ENCODE measurements at regions not wholly inside any gene's neighbourhood (a gene's known extent, or its start where the extent isn't known, plus 50 kb on each side); places are given as distances from the start of the nearest gene placed in this dataset.

DNA sequence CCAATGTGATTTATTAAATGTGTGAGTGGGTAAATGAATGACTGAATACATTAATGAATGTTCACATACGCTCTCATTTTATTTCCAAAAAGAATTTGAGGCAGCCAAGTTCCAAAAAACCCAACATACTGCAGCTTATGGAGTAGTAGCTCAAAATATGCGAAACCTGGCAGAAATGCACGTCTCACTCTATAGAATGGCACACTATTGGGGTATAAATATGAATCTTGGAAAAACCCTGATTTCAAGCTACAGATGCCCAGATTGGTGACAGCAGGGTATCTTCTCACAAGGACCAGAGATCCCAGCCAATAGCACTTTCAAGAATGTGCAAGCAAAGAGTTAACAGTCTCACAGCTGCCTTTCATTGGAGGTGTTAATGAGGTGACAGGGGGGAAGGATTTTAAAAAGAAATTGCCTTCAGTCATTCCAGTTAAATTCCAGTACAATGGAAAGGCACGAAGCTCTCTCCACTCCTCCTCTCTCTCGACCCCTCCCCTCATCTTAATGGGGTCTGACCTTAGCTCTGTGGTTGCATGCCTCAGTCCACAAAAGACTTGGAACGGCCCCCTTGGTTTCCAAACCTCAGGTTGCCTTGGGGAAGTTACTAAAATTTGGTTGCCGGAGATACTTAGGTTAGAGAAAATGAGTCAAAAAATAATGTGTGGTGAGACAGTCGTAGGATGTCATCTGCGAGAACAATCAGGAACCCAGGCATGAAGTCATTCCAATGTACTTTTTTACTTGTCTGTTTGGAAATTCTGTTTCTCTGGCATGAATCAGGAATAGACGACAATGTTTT lies 307.4 kb downstream of the NFIB start:
- no peaks in the 10 kb centered on the region for H3K4me1 ChIP-seq (ENCODE audit: control insufficient read depth, insufficient read depth, low read length)
- no peak for ATAC-seq

DNA sequence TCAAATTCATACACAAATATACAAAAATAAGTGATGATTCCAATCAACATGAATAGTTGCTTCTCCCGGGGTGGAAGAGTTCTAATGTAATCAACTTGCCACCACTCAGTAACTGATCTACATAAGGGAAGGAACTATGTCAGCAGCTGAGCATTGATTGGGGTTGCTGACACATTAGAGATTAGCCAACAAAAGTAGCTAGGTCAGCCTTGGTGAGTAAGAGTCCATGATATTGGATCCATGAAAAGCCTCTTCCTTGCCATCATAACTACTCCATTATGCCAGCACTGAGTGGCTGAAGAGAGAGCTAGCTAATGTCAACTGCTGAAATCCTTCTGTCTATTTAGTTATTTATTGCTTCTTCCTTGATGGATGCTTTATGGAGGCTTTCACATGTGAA lies 309.8 kb downstream of the NFIB start:
- H3K36me3 ChIP-seq (ENCODE audit: control insufficient read depth, insufficient read depth, low read length): no peaks in the 10 kb centered on the region
- ATAC-seq: no peak
- no peaks in the 10 kb centered on the region for H3K9me3 ChIP-seq (ENCODE audit: control insufficient read depth, insufficient read depth, low read depth, low read length)
- CTCF ChIA-PET: no interaction called here
- H3K27me3 ChIP-seq (ENCODE audit: control insufficient read depth, insufficient read depth, low read length): no peaks in the 10 kb centered on the region
- H3K4me3 ChIP-seq (ENCODE audit: low read depth in 2 of 2, low read length in 2 of 2): no peak overlapping the region
- no peaks in the 10 kb centered on the region for H3K4me1 ChIP-seq (ENCODE audit: control insufficient read depth, insufficient read depth, low read length)
- TF ChIP-seq POLR2AphosphoS5 (IDR thresholded peaks at IDR 0.05; ENCODE audit: low read depth, low read length) (no peak), TCF7L2 (IDR thresholded peaks at IDR 0.05; ENCODE audit: low read depth, low read length) (no peak), SIN3A (IDR thresholded peaks at IDR 0.05; ENCODE audit: borderline replicate concordance, insufficient read depth, low read depth, low read length) (no peak)
- TF ChIP-seq, protein P1, sequence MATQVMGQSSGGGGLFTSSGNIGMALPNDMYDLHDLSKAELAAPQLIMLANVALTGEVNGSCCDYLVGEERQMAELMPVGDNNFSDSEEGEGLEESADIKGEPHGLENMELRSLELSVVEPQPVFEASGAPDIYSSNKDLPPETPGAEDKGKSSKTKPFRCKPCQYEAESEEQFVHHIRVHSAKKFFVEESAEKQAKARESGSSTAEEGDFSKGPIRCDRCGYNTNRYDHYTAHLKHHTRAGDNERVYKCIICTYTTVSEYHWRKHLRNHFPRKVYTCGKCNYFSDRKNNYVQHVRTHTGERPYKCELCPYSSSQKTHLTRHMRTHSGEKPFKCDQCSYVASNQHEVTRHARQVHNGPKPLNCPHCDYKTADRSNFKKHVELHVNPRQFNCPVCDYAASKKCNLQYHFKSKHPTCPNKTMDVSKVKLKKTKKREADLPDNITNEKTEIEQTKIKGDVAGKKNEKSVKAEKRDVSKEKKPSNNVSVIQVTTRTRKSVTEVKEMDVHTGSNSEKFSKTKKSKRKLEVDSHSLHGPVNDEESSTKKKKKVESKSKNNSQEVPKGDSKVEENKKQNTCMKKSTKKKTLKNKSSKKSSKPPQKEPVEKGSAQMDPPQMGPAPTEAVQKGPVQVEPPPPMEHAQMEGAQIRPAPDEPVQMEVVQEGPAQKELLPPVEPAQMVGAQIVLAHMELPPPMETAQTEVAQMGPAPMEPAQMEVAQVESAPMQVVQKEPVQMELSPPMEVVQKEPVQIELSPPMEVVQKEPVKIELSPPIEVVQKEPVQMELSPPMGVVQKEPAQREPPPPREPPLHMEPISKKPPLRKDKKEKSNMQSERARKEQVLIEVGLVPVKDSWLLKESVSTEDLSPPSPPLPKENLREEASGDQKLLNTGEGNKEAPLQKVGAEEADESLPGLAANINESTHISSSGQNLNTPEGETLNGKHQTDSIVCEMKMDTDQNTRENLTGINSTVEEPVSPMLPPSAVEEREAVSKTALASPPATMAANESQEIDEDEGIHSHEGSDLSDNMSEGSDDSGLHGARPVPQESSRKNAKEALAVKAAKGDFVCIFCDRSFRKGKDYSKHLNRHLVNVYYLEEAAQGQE (IDR thresholded peaks at IDR 0.05; ENCODE audit: insufficient read depth in 1 of 2, low read depth in 2 of 2, low read length in 1 of 2): no peak
- TF ChIP-seq, protein P2, sequence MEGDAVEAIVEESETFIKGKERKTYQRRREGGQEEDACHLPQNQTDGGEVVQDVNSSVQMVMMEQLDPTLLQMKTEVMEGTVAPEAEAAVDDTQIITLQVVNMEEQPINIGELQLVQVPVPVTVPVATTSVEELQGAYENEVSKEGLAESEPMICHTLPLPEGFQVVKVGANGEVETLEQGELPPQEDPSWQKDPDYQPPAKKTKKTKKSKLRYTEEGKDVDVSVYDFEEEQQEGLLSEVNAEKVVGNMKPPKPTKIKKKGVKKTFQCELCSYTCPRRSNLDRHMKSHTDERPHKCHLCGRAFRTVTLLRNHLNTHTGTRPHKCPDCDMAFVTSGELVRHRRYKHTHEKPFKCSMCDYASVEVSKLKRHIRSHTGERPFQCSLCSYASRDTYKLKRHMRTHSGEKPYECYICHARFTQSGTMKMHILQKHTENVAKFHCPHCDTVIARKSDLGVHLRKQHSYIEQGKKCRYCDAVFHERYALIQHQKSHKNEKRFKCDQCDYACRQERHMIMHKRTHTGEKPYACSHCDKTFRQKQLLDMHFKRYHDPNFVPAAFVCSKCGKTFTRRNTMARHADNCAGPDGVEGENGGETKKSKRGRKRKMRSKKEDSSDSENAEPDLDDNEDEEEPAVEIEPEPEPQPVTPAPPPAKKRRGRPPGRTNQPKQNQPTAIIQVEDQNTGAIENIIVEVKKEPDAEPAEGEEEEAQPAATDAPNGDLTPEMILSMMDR (IDR thresholded peaks at IDR 0.05): no peak
- H3K27ac ChIP-seq (ENCODE audit: low read length): no peak overlapping the region
- in situ Hi-C loops (cut with HindIII; ENCODE audit: low pct_unique_long_range_greater_than_20kb, low sequenced_read_pairs) (no loop called here), intact Hi-C loops (cut with micrococcal nuclease; ENCODE audit: unreplicated experiment) (no loop called here)
- POLR2A ChIA-PET: no interaction called here
- no TSS peak for BruUV-seq (replicated peaks)
- DNase-seq (ENCODE audit: low read depth, low spot score): no peak

More for the DNA sequence above, 307.4 kb downstream of the NFIB start:
- H3K36me3 ChIP-seq (ENCODE audit: control insufficient read depth, insufficient read depth, low read length): no peaks in the 10 kb centered on the region
- H3K4me3 ChIP-seq (ENCODE audit: low read depth in 2 of 2, low read length in 2 of 2): no peak overlapping the region
- no peaks in the 10 kb centered on the region for H3K27me3 ChIP-seq (ENCODE audit: control insufficient read depth, insufficient read depth, low read length)
- ChIA-PET POLR2A (interaction anchor here (0.5 kb wide), 1 partner anchor 807 kb away, joined by 7 read pairs; no protein-coding TSS in a partner anchor), CTCF (no interaction called here)
- no peak for DNase-seq (ENCODE audit: low read depth, low spot score)
- no TSS peak for BruUV-seq (replicated peaks)
- intact Hi-C loops (cut with micrococcal nuclease; ENCODE audit: unreplicated experiment): no loop called here
- in situ Hi-C loops (cut with HindIII; ENCODE audit: low pct_unique_long_range_greater_than_20kb, low sequenced_read_pairs): no loop called here
- TF ChIP-seq, protein P2 (IDR thresholded peaks at IDR 0.05): no peak
- TF ChIP-seq, protein P1 (IDR thresholded peaks at IDR 0.05; ENCODE audit: insufficient read depth in 1 of 2, low read depth in 2 of 2, low read length in 1 of 2): no peak
- TF ChIP-seq TCF7L2 (IDR thresholded peaks at IDR 0.05; ENCODE audit: low read depth, low read length) (no peak), POLR2AphosphoS5 (IDR thresholded peaks at IDR 0.05; ENCODE audit: low read depth, low read length) (no peak), SIN3A (IDR thresholded peaks at IDR 0.05; ENCODE audit: borderline replicate concordance, insufficient read depth, low read depth, low read length) (no peak)
- no peaks in the 10 kb centered on the region for H3K9me3 ChIP-seq (ENCODE audit: control insufficient read depth, insufficient read depth, low read depth, low read length)
- H3K27ac ChIP-seq (ENCODE audit: low read length): no peak overlapping the region
